Keratinocyte (primary cell): ENCODE measurements at regions not wholly inside any gene's neighbourhood (a gene's known extent, or its start where the extent isn't known, plus 50 kb on each side); places are given as distances from the start of the nearest gene placed in this dataset.

Experiments used
- DNase-seq: peaks from one replicate; pipeline ENCODE4 v3.0.0-alpha.2; 2011; ENCODE audit warnings: low read depth, missing footprints, low spot score
- FAIRE-seq: peaks from 2 replicates; lab custom pipeline; 2011; peaks lifted over from hg19 to GRCh38; lab: Jason Lieb, UNC
- H2AFZ ChIP-seq: 2 replicates; pipeline ENCODE4 v1.6.0; 2012; ENCODE audit warnings: low read length, control low read depth, inconsistent platforms; ENCODE audit not compliant: control insufficient read depth
- H3K27ac ChIP-seq: 2 replicates; pipeline ENCODE4 v1.5.1; 2011; ENCODE audit warnings: low read length; ENCODE audit not compliant: control insufficient read depth, insufficient read depth
- H3K27me3 ChIP-seq: 3 replicates; pipeline ENCODE4 v1.6.0; 2011; ENCODE audit warnings: low read length; ENCODE audit not compliant: control insufficient read depth, insufficient read depth; ENCODE audit errors: extremely low read depth
- H3K36me3 ChIP-seq, 2 experiments: 2 replicates in 1 of 2; 3 replicates in 1 of 2; pipeline ENCODE4 v1.5.1; 2011; ENCODE audit warnings: low read length in 2 of 2, mild to moderate bottlenecking in 1 of 2; ENCODE audit not compliant: control insufficient read depth in 2 of 2, insufficient read depth in 2 of 2; ENCODE audit errors: extremely low read depth in 1 of 2
- H3K4me1 ChIP-seq: 3 replicates; pipeline ENCODE4 v1.5.1; 2011; ENCODE audit warnings: low read length; ENCODE audit not compliant: control insufficient read depth, insufficient read depth; ENCODE audit errors: extremely low read depth
- H3K4me2 ChIP-seq: 3 replicates; pipeline ENCODE4 v1.6.0; 2011; ENCODE audit warnings: low read depth, low read length; ENCODE audit not compliant: control insufficient read depth, insufficient read depth; ENCODE audit errors: extremely low read depth
- H3K4me3 ChIP-seq, 3 experiments: fragments of 200-600 bp in 1 of 3; sonication (generic) in 1 of 3; 2 replicates in 2 of 3; 3 replicates in 1 of 3; pipeline ENCODE4 v1.5.1; 2011 to 2016; ENCODE audit warnings: low read length in 3 of 3, mild to moderate bottlenecking in 3 of 3, control low read depth in 2 of 3, inconsistent platforms in 1 of 3, low read depth in 1 of 3, mixed read lengths in 1 of 3, mixed run types in 1 of 3, moderate library complexity in 1 of 3; ENCODE audit not compliant: control insufficient read depth in 2 of 3, insufficient read depth in 2 of 3; ENCODE audit errors: extremely low read depth in 1 of 3
- H3K79me2 ChIP-seq: 2 replicates; pipeline ENCODE4 v1.6.0; 2012; ENCODE audit warnings: low read length; ENCODE audit not compliant: control insufficient read depth, insufficient read depth
- H3K9ac ChIP-seq: 3 replicates; pipeline ENCODE4 v1.6.0; 2011; ENCODE audit warnings: low read length; ENCODE audit not compliant: control insufficient read depth, insufficient read depth; ENCODE audit errors: extremely low read depth
- H3K9me1 ChIP-seq: 3 replicates; pipeline ENCODE4 v1.6.0; 2011; ENCODE audit warnings: low read length; ENCODE audit not compliant: control insufficient read depth, insufficient read depth; ENCODE audit errors: extremely low read depth
- H3K9me3 ChIP-seq: 2 replicates; pipeline ENCODE4 v1.5.1; 2012; ENCODE audit warnings: low read depth, low read length; ENCODE audit not compliant: control insufficient read depth
- H4K20me1 ChIP-seq: 3 replicates; pipeline ENCODE4 v1.6.0; 2011; ENCODE audit warnings: low read length; ENCODE audit not compliant: control insufficient read depth, insufficient read depth; ENCODE audit errors: extremely low read depth
- CTCF ChIP-seq, 3 experiments: IDR thresholded peaks in 1 of 3; conservative IDR thresholded peaks in 1 of 3; optimal IDR thresholded peaks in 1 of 3; 2 replicates in 2 of 3; 3 replicates in 1 of 3; pipeline versions ENCODE3 to v1.5.1; 2011; ENCODE audit warnings: low read length in 3 of 3, mild to moderate bottlenecking in 3 of 3, moderate library complexity in 2 of 3, control low read depth in 1 of 3, inconsistent platforms in 1 of 3; ENCODE audit not compliant: insufficient read depth in 2 of 3; ENCODE audit errors: extremely low read depth in 1 of 3
- EZH2 ChIP-seq: IDR thresholded peaks from one replicate; pipeline ENCODE4 v1.6.1; 2012; ENCODE audit warnings: inconsistent platforms, mild to moderate bottlenecking, low read length, moderate library complexity
- dilution Hi-C: fragments of 300-500 bp; cut with MboI; formaldehyde crosslinking; loops from one replicate; pipeline ENCODE4 v1.7.0; 2020; ENCODE audit warnings: low sequenced_read_pairs; ENCODE audit not compliant: extremely low pct_ligation_motif_present

GRCh38 chr20:43375591-43375990, 82.1 kb upstream of the SRSF6 start:
- Histone ChIP-seq H3K79me2 (no peaks in the 10 kb centered on the region), H3K9ac (no peak overlapping the region), H3K27me3 (no peaks in the 10 kb centered on the region), H3K27ac (no peak overlapping the region), H3K4me1 (no peaks in the 10 kb centered on the region), H4K20me1 (no peaks in the 10 kb centered on the region), H3K4me2 (no peak overlapping the region), H3K9me3 (no peaks in the 10 kb centered on the region), H3K4me3 (no peak overlapping the region), H2AFZ (no peak overlapping the region), H3K9me1 (no peaks in the 10 kb centered on the region), H3K36me3 (no peaks in the 10 kb centered on the region)
- TF ChIP-seq EZH2 = no peak
- no peak for TF ChIP-seq CTCF (optimal IDR thresholded peaks at IDR 0.05 in 1 of 3, IDR thresholded peaks at IDR 0.05 in 1 of 3, conservative IDR thresholded peaks at IDR 0.05 in 1 of 3; ENCODE audit: extremely low read depth in 1 of 3, insufficient read depth in 2 of 3, low read length in 3 of 3)
- dilution Hi-C loops = no loop called here
- DNase-seq (no peak), FAIRE-seq (no peak)

- no peaks in the 10 kb centered on the region for H3K27me3 ChIP-seq
- dilution Hi-C loops = no loop called here
- no peak overlapping the region for H3K27ac ChIP-seq
- no peaks in the 10 kb centered on the region for H3K36me3 ChIP-seq
- FAIRE-seq = no peak
- no peak overlapping the region for H3K9ac ChIP-seq
- no peaks in the 10 kb centered on the region for H4K20me1 ChIP-seq
- no peak overlapping the region for H3K4me2 ChIP-seq
- TF ChIP-seq CTCF (optimal IDR thresholded peaks at IDR 0.05 in 1 of 3, IDR thresholded peaks at IDR 0.05 in 1 of 3, conservative IDR thresholded peaks at IDR 0.05 in 1 of 3; ENCODE audit: extremely low read depth in 1 of 3, insufficient read depth in 2 of 3, low read length in 3 of 3) = no peak
- H3K9me3 ChIP-seq = no peaks in the 10 kb centered on the region
- H3K4me1 ChIP-seq = no peaks in the 10 kb centered on the region
- no peak overlapping the region for H3K4me3 ChIP-seq
- H3K9me1 ChIP-seq = no peaks in the 10 kb centered on the region
- no peak overlapping the region for H2AFZ ChIP-seq
- no peaks in the 10 kb centered on the region for H3K79me2 ChIP-seq
- no peak for DNase-seq
Measured at GRCh38 chr20:43372051-43372450, 85.6 kb upstream of the SRSF6 start.
